ENCODE measurements at regions not wholly inside any gene's neighbourhood (a gene's known extent, or its start where the extent isn't known, plus 50 kb on each side); places are given as distances from the start of the nearest gene placed in this dataset.
A peak's percentile ranks its signal among the peaks of the same experiment; 100 is the strongest.

GRCh38 chr10:61356354-61356753 lies 96.8 kb downstream of the TMEM26 start:
- peaks cover 4% of the 10 kb centered on the region for H3K27me3 Mint-ChIP-seq (ENCODE audit: low read depth)
- DNase-seq = no peak
- ChIA-PET POLR2A (no interaction called here), CTCF (no interaction called here)
- no peak overlapping the region for H3K4me3 Mint-ChIP-seq
- no peak overlapping the region for H3K27ac Mint-ChIP-seq
- no peaks in the 10 kb centered on the region for H3K36me3 Mint-ChIP-seq (ENCODE audit: low read depth)
- no peaks in the 10 kb centered on the region for H3K4me1 Mint-ChIP-seq (ENCODE audit: low read depth)
- no peak for ATAC-seq
- H3K9me3 Mint-ChIP-seq (ENCODE audit: insufficient read depth) = no peaks in the 10 kb centered on the region

DNA sequence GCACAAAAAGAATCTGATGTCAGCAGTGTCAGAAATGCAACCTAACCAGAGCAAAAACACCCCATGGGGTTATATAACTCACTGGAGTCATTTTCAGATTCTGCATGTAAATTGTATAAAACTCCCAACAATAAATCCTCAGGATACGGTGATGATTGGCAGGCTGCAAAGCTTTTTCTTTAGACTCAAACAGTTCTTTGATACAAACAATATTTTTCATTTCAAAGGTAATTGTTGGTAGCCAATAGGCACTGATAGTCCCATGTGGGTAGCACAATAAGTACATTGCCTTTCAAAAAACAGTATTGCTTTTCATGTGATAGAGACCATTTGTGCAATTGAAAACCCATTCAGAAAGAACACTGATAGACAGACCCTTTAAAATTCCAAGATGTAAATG lies 98.0 kb downstream of the TMEM26 start:
- CTCF ChIA-PET = no interaction called here
- Mint-ChIP-seq H3K36me3 (ENCODE audit: low read depth) (no peaks in the 10 kb centered on the region), H3K27ac (no peak overlapping the region), H3K9me3 (ENCODE audit: insufficient read depth) (no peaks in the 10 kb centered on the region), H3K4me3 (no peak overlapping the region), H3K27me3 (ENCODE audit: low read depth) (peaks cover 4% of the 10 kb centered on the region), H3K4me1 (ENCODE audit: low read depth) (no peaks in the 10 kb centered on the region)
- DNase-seq (no peak), ATAC-seq (no peak)
- POLR2A ChIA-PET = no interaction called here

- Mint-ChIP-seq H3K27me3 (ENCODE audit: low read depth) (peaks cover 4% of the 10 kb centered on the region), H3K27ac (no peak overlapping the region), H3K4me1 (ENCODE audit: low read depth) (no peaks in the 10 kb centered on the region), H3K4me3 (no peak overlapping the region), H3K9me3 (ENCODE audit: insufficient read depth) (no peaks in the 10 kb centered on the region), H3K36me3 (ENCODE audit: low read depth) (no peaks in the 10 kb centered on the region)
- no peak for ATAC-seq
- ChIA-PET CTCF (no interaction called here), POLR2A (no interaction called here)
- DNase-seq = no peak
Observed at GRCh38 chr10:61354401-61354975, 98.7 kb downstream of the TMEM26 start.

DNA sequence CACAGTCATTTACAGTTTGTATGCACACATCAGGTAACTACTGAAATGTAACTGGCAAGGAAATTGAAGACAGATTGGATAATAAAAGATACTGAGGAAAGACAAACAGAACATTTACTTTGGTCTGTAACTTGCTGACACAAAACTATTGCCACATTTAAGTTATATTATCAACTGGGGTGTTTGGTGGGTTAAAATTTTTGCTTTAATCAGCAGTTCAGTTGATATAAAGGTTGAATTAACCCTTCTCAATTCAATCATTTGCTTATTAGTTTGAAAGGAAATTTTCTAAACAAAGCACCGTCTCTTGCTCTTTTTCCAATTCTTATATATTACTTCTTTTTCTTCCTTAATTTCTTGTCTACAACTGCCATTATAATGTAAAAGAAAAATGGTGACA lies 102.4 kb downstream of the TMEM26 start:
- Mint-ChIP-seq H3K9me3 (ENCODE audit: insufficient read depth) (no peaks in the 10 kb centered on the region), H3K27me3 (ENCODE audit: low read depth) (peaks cover 4% of the 10 kb centered on the region), H3K4me1 (ENCODE audit: low read depth) (no peaks in the 10 kb centered on the region), H3K36me3 (ENCODE audit: low read depth) (no peaks in the 10 kb centered on the region), H3K4me3 (no peak overlapping the region), H3K27ac (no peak overlapping the region)
- ChIA-PET POLR2A (no interaction called here), CTCF (no interaction called here)
- ATAC-seq (no peak), DNase-seq (no peak)

GRCh38 chr10:61350068-61350467 lies 103.1 kb downstream of the TMEM26 start:
- Mint-ChIP-seq H3K36me3 (ENCODE audit: low read depth) (no peaks in the 10 kb centered on the region), H3K9me3 (ENCODE audit: insufficient read depth) (no peaks in the 10 kb centered on the region), H3K27me3 (ENCODE audit: low read depth) (peaks cover 3% of the 10 kb centered on the region), H3K27ac (no peak overlapping the region), H3K4me1 (ENCODE audit: low read depth) (no peaks in the 10 kb centered on the region), H3K4me3 (no peak overlapping the region)
- DNase-seq (no peak), ATAC-seq (no peak)
- CTCF ChIA-PET = no interaction called here
- POLR2A ChIA-PET = no interaction called here

DNA sequence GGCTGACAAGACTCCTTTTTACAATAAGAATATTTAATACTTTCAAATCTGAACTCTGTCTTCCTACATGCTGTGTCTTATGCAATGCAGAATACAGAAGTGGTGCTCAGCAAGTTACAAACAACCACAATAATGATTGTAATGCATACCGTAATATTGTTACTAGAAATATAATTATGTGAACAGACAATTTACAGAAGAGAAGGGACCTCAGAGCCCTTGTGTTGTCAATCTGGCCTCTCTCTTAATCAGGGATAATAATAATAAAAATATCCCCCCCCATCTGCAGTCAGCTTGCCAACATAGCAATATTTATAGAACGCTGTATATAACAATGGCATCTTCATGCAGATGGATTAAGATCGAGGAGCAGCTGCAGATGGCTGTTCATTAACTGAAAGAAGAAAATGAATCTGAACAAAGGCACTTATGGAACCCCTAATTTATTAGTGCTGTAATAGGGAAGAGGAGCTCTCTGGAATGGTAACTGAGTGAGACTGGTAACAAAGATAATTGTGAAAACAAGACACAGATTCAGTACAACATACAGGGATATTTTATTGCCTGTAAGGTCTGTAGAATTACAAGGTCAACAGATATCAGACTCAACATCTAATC lies 106.3 kb downstream of the TMEM26 start:
- POLR2A ChIA-PET = no interaction called here
- DNase-seq (no peak), ATAC-seq (no peak)
- no peak overlapping the region for H3K4me3 Mint-ChIP-seq
- peaks cover 10% of the 10 kb centered on the region for H3K4me1 Mint-ChIP-seq (ENCODE audit: low read depth)
- no peaks in the 10 kb centered on the region for H3K9me3 Mint-ChIP-seq (ENCODE audit: insufficient read depth)
- no peaks in the 10 kb centered on the region for H3K36me3 Mint-ChIP-seq (ENCODE audit: low read depth)
- CTCF ChIA-PET = no interaction called here
- no peak overlapping the region for H3K27ac Mint-ChIP-seq
- no peaks in the 10 kb centered on the region for H3K27me3 Mint-ChIP-seq (ENCODE audit: low read depth)

GRCh38 chr10:61343796-61344195 lies 109.4 kb downstream of the TMEM26 start:
- H3K27ac Mint-ChIP-seq = no peak overlapping the region
- no peak for DNase-seq
- ChIA-PET CTCF (no interaction called here), POLR2A (no interaction called here)
- ATAC-seq = no peak
- no peak overlapping the region for H3K4me3 Mint-ChIP-seq
- H3K36me3 Mint-ChIP-seq (ENCODE audit: low read depth) = no peaks in the 10 kb centered on the region
- H3K9me3 Mint-ChIP-seq (ENCODE audit: insufficient read depth) = no peaks in the 10 kb centered on the region
- no peaks in the 10 kb centered on the region for H3K27me3 Mint-ChIP-seq (ENCODE audit: low read depth)
- H3K4me1 Mint-ChIP-seq (ENCODE audit: low read depth) = peaks cover 10% of the 10 kb centered on the region

DNA sequence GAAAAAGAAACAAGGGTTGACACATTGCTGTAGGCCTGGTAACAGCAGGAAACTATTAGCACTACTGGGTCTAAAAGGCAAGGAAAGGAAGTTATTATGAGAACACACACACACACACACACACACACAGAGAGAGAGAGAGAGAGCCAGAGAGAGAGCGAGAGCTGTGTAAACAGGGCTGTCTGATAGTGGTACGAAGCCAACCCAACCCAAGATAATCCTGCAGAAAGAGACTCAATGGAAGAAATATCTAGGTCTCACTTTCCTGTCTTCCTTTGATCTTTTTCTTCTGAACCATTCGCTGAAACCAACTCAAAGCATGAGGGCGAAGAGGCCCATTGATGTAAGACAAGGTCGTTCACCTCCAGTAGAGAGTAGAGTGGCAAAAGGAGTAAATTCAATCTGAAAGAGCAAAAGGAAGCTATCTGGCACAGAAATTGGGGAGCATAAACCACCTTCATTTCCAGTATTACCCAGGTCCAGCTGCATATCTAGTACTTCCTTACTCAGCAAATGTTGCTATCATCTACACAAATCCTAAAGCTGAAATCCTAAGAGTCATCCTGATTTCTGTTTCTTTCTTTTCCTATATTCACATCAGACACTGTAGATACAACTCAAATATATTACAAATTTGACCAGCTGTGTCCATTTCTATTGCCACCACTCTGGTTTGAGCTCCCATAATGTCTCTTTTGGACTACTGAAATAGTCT lies 110.2 kb downstream of the TMEM26 start:
- Mint-ChIP-seq H3K36me3 (ENCODE audit: low read depth) (no peaks in the 10 kb centered on the region), H3K27ac (no peak overlapping the region), H3K9me3 (ENCODE audit: insufficient read depth) (no peaks in the 10 kb centered on the region), H3K4me1 (ENCODE audit: low read depth) (peaks cover 10% of the 10 kb centered on the region), H3K4me3 (no peak overlapping the region), H3K27me3 (ENCODE audit: low read depth) (no peaks in the 10 kb centered on the region)
- ChIA-PET CTCF (no interaction called here), POLR2A (no interaction called here)
- peak; percentile 27 for ATAC-seq
- no peak for DNase-seq

DNA sequence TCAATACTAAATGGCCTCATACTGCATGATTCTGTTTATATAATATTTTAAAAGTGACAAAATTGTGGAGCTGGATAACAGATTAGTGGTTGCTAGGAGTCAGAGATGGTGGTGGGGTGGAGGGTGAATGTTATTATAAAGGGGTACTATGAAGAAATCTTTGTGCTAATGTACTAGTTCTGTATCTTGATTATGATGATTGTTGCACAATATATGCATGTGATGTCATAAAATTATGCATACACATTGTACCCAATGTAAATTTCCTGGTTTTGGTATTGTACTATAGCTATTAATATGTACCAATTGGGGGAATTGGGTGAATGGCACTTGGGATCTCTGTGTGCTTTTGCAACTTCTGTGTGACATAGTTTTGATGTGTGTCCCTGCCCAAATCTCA lies 112.2 kb downstream of the TMEM26 start:
- peaks cover 4% of the 10 kb centered on the region for H3K27me3 Mint-ChIP-seq (ENCODE audit: low read depth)
- no peaks in the 10 kb centered on the region for H3K9me3 Mint-ChIP-seq (ENCODE audit: insufficient read depth)
- DNase-seq = no peak
- H3K4me3 Mint-ChIP-seq = no peak overlapping the region
- POLR2A ChIA-PET = no interaction called here
- CTCF ChIA-PET = no interaction called here
- H3K4me1 Mint-ChIP-seq (ENCODE audit: low read depth) = peaks cover 10% of the 10 kb centered on the region
- no peaks in the 10 kb centered on the region for H3K36me3 Mint-ChIP-seq (ENCODE audit: low read depth)
- no peak overlapping the region for H3K27ac Mint-ChIP-seq
- ATAC-seq = no peak

DNA sequence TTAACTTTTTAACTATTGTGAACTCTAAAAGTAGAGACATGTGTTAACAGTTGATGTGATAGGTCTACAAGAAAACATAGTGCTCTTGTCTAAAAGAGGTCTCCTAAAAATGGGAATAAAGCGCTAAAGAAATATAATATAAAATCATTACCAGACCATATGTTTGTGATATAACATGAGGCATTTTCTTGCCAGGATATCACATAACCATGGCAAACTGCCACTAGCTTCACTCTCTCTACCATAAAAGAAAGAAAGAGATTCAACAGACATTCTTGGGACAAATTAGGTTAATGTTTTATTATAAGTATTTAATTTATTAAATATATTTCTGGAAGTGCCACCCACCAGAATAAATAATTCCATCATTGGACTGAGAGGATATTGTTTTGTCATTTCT lies 115.0 kb downstream of the TMEM26 start:
- no peak overlapping the region for H3K4me3 Mint-ChIP-seq
- H3K9me3 Mint-ChIP-seq (ENCODE audit: insufficient read depth) = no peaks in the 10 kb centered on the region
- CTCF ChIA-PET = no interaction called here
- no peak for ATAC-seq
- peaks cover 4% of the 10 kb centered on the region for H3K27me3 Mint-ChIP-seq (ENCODE audit: low read depth)
- POLR2A ChIA-PET = no interaction called here
- peaks cover 9% of the 10 kb centered on the region for H3K4me1 Mint-ChIP-seq (ENCODE audit: low read depth)
- DNase-seq = no peak
- H3K27ac Mint-ChIP-seq = no peak overlapping the region
- H3K36me3 Mint-ChIP-seq (ENCODE audit: low read depth) = no peaks in the 10 kb centered on the region

DNA sequence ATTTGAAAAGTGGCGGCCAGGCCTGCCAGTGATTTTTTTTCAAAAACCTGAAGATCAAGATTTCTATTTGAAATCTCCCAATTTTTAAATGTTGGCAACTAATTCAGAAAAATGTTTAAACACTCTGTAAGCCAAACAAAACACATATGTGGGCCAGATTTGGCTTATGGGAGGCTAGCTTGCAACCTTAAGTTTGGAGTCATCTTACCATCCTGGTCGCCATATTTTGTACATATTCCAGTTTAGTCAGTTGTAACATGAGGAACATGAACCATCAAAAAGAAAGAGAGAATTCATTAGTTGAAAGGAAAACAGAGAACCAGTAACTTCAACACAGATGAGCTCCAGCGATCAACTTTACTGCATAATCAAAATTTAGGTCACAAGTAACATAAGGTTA lies 115.4 kb downstream of the TMEM26 start:
- ChIA-PET POLR2A (no interaction called here), CTCF (no interaction called here)
- no peak overlapping the region for H3K27ac Mint-ChIP-seq
- ATAC-seq (no peak), DNase-seq (no peak)
- H3K4me3 Mint-ChIP-seq = no peak overlapping the region
- peaks cover 5% of the 10 kb centered on the region for H3K4me1 Mint-ChIP-seq (ENCODE audit: low read depth)
- no peaks in the 10 kb centered on the region for H3K9me3 Mint-ChIP-seq (ENCODE audit: insufficient read depth)
- H3K36me3 Mint-ChIP-seq (ENCODE audit: low read depth) = no peaks in the 10 kb centered on the region
- H3K27me3 Mint-ChIP-seq (ENCODE audit: low read depth) = peaks cover 4% of the 10 kb centered on the region

- Mint-ChIP-seq H3K4me1 (ENCODE audit: low read depth) (no peaks in the 10 kb centered on the region), H3K9me3 (ENCODE audit: insufficient read depth) (no peaks in the 10 kb centered on the region), H3K36me3 (ENCODE audit: low read depth) (no peaks in the 10 kb centered on the region), H3K27ac (no peak overlapping the region), H3K4me3 (no peak overlapping the region), H3K27me3 (ENCODE audit: low read depth) (peaks cover 4% of the 10 kb centered on the region)
- DNase-seq (no peak), ATAC-seq (no peak)
- ChIA-PET POLR2A (no interaction called here), CTCF (no interaction called here)
Observed at GRCh38 chr10:61336831-61337230, 116.3 kb downstream of the TMEM26 start.

DNA sequence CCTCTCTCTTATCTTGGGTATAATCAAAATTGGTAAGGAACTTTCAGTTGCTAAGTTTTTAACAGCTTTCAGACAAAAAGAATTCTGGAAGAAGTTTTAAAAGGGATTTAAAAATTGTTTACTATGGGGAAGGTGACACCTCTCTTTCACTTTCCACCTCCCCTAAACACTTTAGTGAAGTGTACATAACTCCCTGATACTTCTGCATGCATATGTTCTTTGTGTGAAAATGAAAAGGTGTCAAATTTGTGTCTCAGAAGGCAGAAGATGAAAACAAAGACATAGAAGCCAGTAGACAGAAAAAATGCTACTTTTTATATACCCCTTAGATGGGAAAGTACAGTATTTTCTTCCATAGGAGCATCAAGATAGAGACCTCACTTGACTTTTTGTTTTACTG lies 117.8 kb downstream of the TMEM26 start:
- Mint-ChIP-seq H3K27me3 (ENCODE audit: low read depth) (peaks cover 4% of the 10 kb centered on the region), H3K9me3 (ENCODE audit: insufficient read depth) (no peaks in the 10 kb centered on the region), H3K36me3 (ENCODE audit: low read depth) (no peaks in the 10 kb centered on the region), H3K27ac (no peak overlapping the region), H3K4me1 (ENCODE audit: low read depth) (no peaks in the 10 kb centered on the region), H3K4me3 (no peak overlapping the region)
- ATAC-seq = no peak
- CTCF ChIA-PET = no interaction called here
- POLR2A ChIA-PET = no interaction called here
- DNase-seq = no peak
